Activated CD8-positive, alpha-beta T cell treated with anti-CD3 and anti-CD28 coated beads, Interleukin-2, amount 10 ng/mL, durations not matched to agents 7 days and 5 days (primary cell): ENCODE measurements at regions not wholly inside any gene's neighbourhood (a gene's known extent, or its start where the extent isn't known, plus 50 kb on each side); places are given as distances from the start of the nearest gene placed in this dataset.

Experiments used
- ATAC-seq: fragments of 150-1000 bp; cut with Tn5 transposase; one replicate; pipeline ENCODE4 v1.10.0; 2021; ENCODE audit warnings: moderate library complexity
- CTCF ChIA-PET: fragments of 350-600 bp; sonication (Branson Sonifier 250); formaldehyde crosslinking; loops from one replicate; lab custom pipeline; 2021; ENCODE audit warnings: antibody characterized with exemption; lab: Charles Lee
- POLR2A ChIA-PET: fragments of 350-600 bp; sonication (Branson Sonifier 250); formaldehyde crosslinking; loops from one replicate; lab custom pipeline; 2021; ENCODE audit warnings: antibody characterized with exemption; lab: Charles Lee
- DNase-seq: peaks from one replicate; pipeline ENCODE4 v3.0.0-alpha.2; 2020
- H3K27ac Mint-ChIP-seq: one replicate; pipeline ENCODE4 v1.8.0; 2021; ENCODE audit warnings: mild to moderate bottlenecking, mixed read lengths
- H3K27me3 Mint-ChIP-seq: one replicate; pipeline ENCODE4 v1.8.0; 2021; ENCODE audit warnings: low read depth, mixed read lengths
- H3K36me3 Mint-ChIP-seq: one replicate; pipeline ENCODE4 v1.8.0; 2021; ENCODE audit warnings: low read depth, mixed read lengths
- H3K4me1 Mint-ChIP-seq: one replicate; pipeline ENCODE4 v1.8.0; 2021; ENCODE audit warnings: low read depth, mixed read lengths
- H3K4me3 Mint-ChIP-seq: one replicate; pipeline ENCODE4 v1.8.0; 2021; ENCODE audit warnings: mild to moderate bottlenecking, mixed read lengths
- H3K9me3 Mint-ChIP-seq: one replicate; pipeline ENCODE4 v1.8.0; 2022; ENCODE audit warnings: mixed read lengths; ENCODE audit not compliant: insufficient read depth

- CTCF ChIA-PET = interaction anchor here (1.7 kb wide), 1 partner anchor 39 kb away, joined by 6 read pairs; no protein-coding TSS in a partner anchor
Observed at GRCh38 chr1:222416001-222416791, 131.7 kb downstream of the HHIPL2 start.

GRCh38 chr1:222415441-222415840 is 132.5 kb downstream of the HHIPL2 start:
- Mint-ChIP-seq H3K4me1 (peaks cover 20% of the 10 kb centered on the region), H3K27ac (no peak overlapping the region)

More at GRCh38 chr1:222416001-222416791, 131.7 kb downstream of the HHIPL2 start:
- POLR2A ChIA-PET = no interaction called here
- ATAC-seq (no peak), DNase-seq (no peak)
- peaks cover 28% of the 10 kb centered on the region for H3K4me1 Mint-ChIP-seq
- H3K27ac Mint-ChIP-seq = no peak overlapping the region
- H3K36me3 Mint-ChIP-seq = peaks cover 6% of the 10 kb centered on the region
- peaks cover 6% of the 10 kb centered on the region for H3K9me3 Mint-ChIP-seq
- no peaks in the 10 kb centered on the region for H3K27me3 Mint-ChIP-seq
- no peak overlapping the region for H3K4me3 Mint-ChIP-seq

GRCh38 chr1:222413991-222414549 is 133.8 kb downstream of the HHIPL2 start:
- DNase-seq = no peak
- H3K27me3 Mint-ChIP-seq = no peaks in the 10 kb centered on the region
- no peak overlapping the region for H3K4me3 Mint-ChIP-seq
- ATAC-seq = no peak
- ChIA-PET CTCF (no interaction called here), POLR2A (no interaction called here)
- no peak overlapping the region for H3K27ac Mint-ChIP-seq
- no peaks in the 10 kb centered on the region for H3K36me3 Mint-ChIP-seq
- H3K9me3 Mint-ChIP-seq = peaks cover 4% of the 10 kb centered on the region
- H3K4me1 Mint-ChIP-seq = peaks cover 9% of the 10 kb centered on the region

More at GRCh38 chr1:222415441-222415840, 132.5 kb downstream of the HHIPL2 start:
- no peak overlapping the region for H3K4me3 Mint-ChIP-seq
- peaks cover 6% of the 10 kb centered on the region for H3K9me3 Mint-ChIP-seq
- no peaks in the 10 kb centered on the region for H3K27me3 Mint-ChIP-seq
- ChIA-PET POLR2A (no interaction called here), CTCF (no interaction called here)
- ATAC-seq (no peak), DNase-seq (no peak)
- peaks cover 5% of the 10 kb centered on the region for H3K36me3 Mint-ChIP-seq

- H3K27ac Mint-ChIP-seq = no peak overlapping the region
- ATAC-seq (no peak), DNase-seq (no peak)
- ChIA-PET CTCF (no interaction called here), POLR2A (no interaction called here)
- H3K9me3 Mint-ChIP-seq = no peaks in the 10 kb centered on the region
- peaks cover 9% of the 10 kb centered on the region for H3K4me1 Mint-ChIP-seq
- H3K4me3 Mint-ChIP-seq = no peak overlapping the region
- no peaks in the 10 kb centered on the region for H3K27me3 Mint-ChIP-seq
- H3K36me3 Mint-ChIP-seq = no peaks in the 10 kb centered on the region
Observed at GRCh38 chr1:222413436-222413835, 134.5 kb downstream of the HHIPL2 start.

GRCh38 chr1:222404710-222405109 is 143.2 kb downstream of the HHIPL2 start:
- ATAC-seq = no peak

GRCh38 chr1:222399197-222399596 is 148.7 kb downstream of the HHIPL2 start:
- Mint-ChIP-seq H3K9me3 (no peaks in the 10 kb centered on the region), H3K4me1 (no peaks in the 10 kb centered on the region), H3K27ac (no peak overlapping the region), H3K27me3 (no peaks in the 10 kb centered on the region), H3K36me3 (no peaks in the 10 kb centered on the region), H3K4me3 (no peak overlapping the region)
- ChIA-PET CTCF (no interaction called here), POLR2A (interaction anchor here (0.6 kb wide), 1 partner anchor 44 kb away, joined by 3 read pairs; no protein-coding TSS in a partner anchor)
- ATAC-seq (no peak), DNase-seq (no peak)

More at GRCh38 chr1:222404710-222405109, 143.2 kb downstream of the HHIPL2 start:
- Mint-ChIP-seq H3K9me3 (no peaks in the 10 kb centered on the region), H3K4me3 (no peak overlapping the region), H3K4me1 (no peaks in the 10 kb centered on the region), H3K27me3 (no peaks in the 10 kb centered on the region), H3K36me3 (no peaks in the 10 kb centered on the region), H3K27ac (no peak overlapping the region)
- DNase-seq = no peak
- CTCF ChIA-PET = no interaction called here
- POLR2A ChIA-PET = no interaction called here

GRCh38 chr1:222394224-222394623 is 153.7 kb downstream of the HHIPL2 start:
- ATAC-seq (no peak), DNase-seq (no peak)
- Mint-ChIP-seq H3K9me3 (no peaks in the 10 kb centered on the region), H3K27ac (no peak overlapping the region), H3K4me1 (no peaks in the 10 kb centered on the region), H3K4me3 (no peak overlapping the region), H3K36me3 (no peaks in the 10 kb centered on the region), H3K27me3 (no peaks in the 10 kb centered on the region)
- ChIA-PET CTCF (no interaction called here), POLR2A (no interaction called here)

- CTCF ChIA-PET = no interaction called here
- POLR2A ChIA-PET = no interaction called here
- DNase-seq (no peak), ATAC-seq (no peak)
- Mint-ChIP-seq H3K9me3 (peaks cover 5% of the 10 kb centered on the region), H3K27me3 (no peaks in the 10 kb centered on the region), H3K4me3 (no peak overlapping the region), H3K27ac (no peak overlapping the region), H3K36me3 (no peaks in the 10 kb centered on the region), H3K4me1 (no peaks in the 10 kb centered on the region)
Observed at GRCh38 chr1:222392556-222392955, 155.3 kb downstream of the HHIPL2 start.

GRCh38 chr1:222390181-222390580 is 157.7 kb downstream of the HHIPL2 start:
- ATAC-seq = no peak
- ChIA-PET CTCF (interaction anchor here (1.1 kb wide), 1 partner anchor 264 kb away, joined by 3 read pairs; no protein-coding TSS in a partner anchor), POLR2A (no interaction called here)
- no peak overlapping the region for H3K4me3 Mint-ChIP-seq
- H3K4me1 Mint-ChIP-seq = no peaks in the 10 kb centered on the region
- no peaks in the 10 kb centered on the region for H3K27me3 Mint-ChIP-seq
- no peak for DNase-seq
- no peak overlapping the region for H3K27ac Mint-ChIP-seq
- peaks cover 5% of the 10 kb centered on the region for H3K9me3 Mint-ChIP-seq
- no peaks in the 10 kb centered on the region for H3K36me3 Mint-ChIP-seq

- H3K4me1 Mint-ChIP-seq = no peaks in the 10 kb centered on the region
- no peak overlapping the region for H3K4me3 Mint-ChIP-seq
- ATAC-seq (no peak), DNase-seq (no peak)
- H3K27me3 Mint-ChIP-seq = no peaks in the 10 kb centered on the region
- CTCF ChIA-PET = no interaction called here
- POLR2A ChIA-PET = no interaction called here
- no peaks in the 10 kb centered on the region for H3K36me3 Mint-ChIP-seq
- H3K9me3 Mint-ChIP-seq = peaks cover 5% of the 10 kb centered on the region
- H3K27ac Mint-ChIP-seq = no peak overlapping the region
Observed at GRCh38 chr1:222387007-222387814, 160.7 kb downstream of the HHIPL2 start.

- CTCF ChIA-PET = no interaction called here
- Mint-ChIP-seq H3K27ac (no peak overlapping the region), H3K9me3 (peaks cover 5% of the 10 kb centered on the region), H3K4me3 (no peak overlapping the region), H3K36me3 (no peaks in the 10 kb centered on the region), H3K4me1 (no peaks in the 10 kb centered on the region), H3K27me3 (no peaks in the 10 kb centered on the region)
- ATAC-seq = no peak
- POLR2A ChIA-PET = no interaction called here
- no peak for DNase-seq
Observed at GRCh38 chr1:222385955-222386354, 161.9 kb downstream of the HHIPL2 start.

- Mint-ChIP-seq H3K9me3 (peaks cover 5% of the 10 kb centered on the region), H3K4me1 (no peaks in the 10 kb centered on the region), H3K36me3 (no peaks in the 10 kb centered on the region), H3K27me3 (no peaks in the 10 kb centered on the region), H3K27ac (no peak overlapping the region), H3K4me3 (no peak overlapping the region)
- no peak for ATAC-seq
- no peak for DNase-seq
- ChIA-PET CTCF (no interaction called here), POLR2A (no interaction called here)
Observed at GRCh38 chr1:222385262-222385661, 162.6 kb downstream of the HHIPL2 start.
